ENCODE measurements at regions not wholly inside any gene's neighbourhood (a gene's known extent, or its start where the extent isn't known, plus 50 kb on each side); places are given as distances from the start of the nearest gene placed in this dataset.

- TF ChIP-seq CTCF (IDR thresholded peaks at IDR 0.05; ENCODE audit: low read length): no peak
- TF ChIP-seq EZH2phosphoT487 (IDR thresholded peaks at IDR 0.05; ENCODE audit: low read length): no peak
- no peak for TF ChIP-seq EZH2 (optimal IDR thresholded peaks at IDR 0.05; ENCODE audit: low read depth, low read length)
Observed at GRCh38 chr10:47151920-47152319, 148.1 kb upstream of the GDF10 start.
